ENCODE measurements at regions not wholly inside any gene's neighbourhood (a gene's known extent, or its start where the extent isn't known, plus 50 kb on each side); places are given as distances from the start of the nearest gene placed in this dataset.

GRCh38 chr15:77710637-77711036, 77.9 kb upstream of the LINGO1 start:
- TF ChIP-seq EP300 (IDR thresholded peaks at IDR 0.05), result no peak
- TF ChIP-seq POLR2A (IDR thresholded peaks at IDR 0.05), result no peak

All from ovary (tissue), 1 donor.